Esophagus squamous epithelium (tissue), 5 donors: ENCODE measurements at regions not wholly inside any gene's neighbourhood (a gene's known extent, or its start where the extent isn't known, plus 50 kb on each side); places are given as distances from the start of the nearest gene placed in this dataset.

ENCODE experiments used
- DNase-seq: peaks from one replicate; lab custom pipeline; 2025; lab: John Stamatoyannopoulos, UW
- H3K27ac ChIP-seq, 4 donors: fragments of 200-600 bp; sonication (generic); one replicate each; pipeline ENCODE4 v1.5.1; 2016 to 2019; ENCODE audit warnings: mild to moderate bottlenecking in 1 of 4
- H3K27me3 ChIP-seq, 4 donors: fragments of 200-600 bp; sonication (generic); 1 replicate in 3 of 4; 2 replicates in 1 of 4; pipeline versions ENCODE4 v1.5.1 to v1.6.0; 2017 to 2021; ENCODE audit warnings: antibody characterized with exemption in 1 of 4
- H3K36me3 ChIP-seq, 3 donors: fragments of 200-600 bp; sonication (generic); one replicate each; pipeline ENCODE4 v1.5.1; 2016 to 2019
- H3K4me1 ChIP-seq, 3 donors: fragments of 200-600 bp; sonication (generic); one replicate each; pipeline ENCODE4 v1.5.1; 2017 to 2019
- H3K4me3 ChIP-seq, 4 donors: fragments of 200-600 bp; sonication (generic); 1 replicate in 3 of 4; 2 replicates in 1 of 4; pipeline ENCODE4 v1.5.1; 2016 to 2019; ENCODE audit warnings: mild to moderate bottlenecking in 2 of 4, moderate library complexity in 1 of 4
- H3K9me3 ChIP-seq, 3 donors: fragments of 200-600 bp; sonication (generic); one replicate each; pipeline ENCODE4 v1.5.1; 2016 to 2019
- POLR2A ChIP-seq, 4 donors: fragments of 450-650 bp; IDR thresholded peaks; one replicate each; pipeline ENCODE4 v1.6.1; 2017; ENCODE audit warnings: antibody characterized with exemption in 4 of 4, mild to moderate bottlenecking in 4 of 4, moderate library complexity in 3 of 4
- WGBS, 2 donors: methylation state at CpG; one replicate each; pipeline ENCODE4 v1.1.5; 2018; 5-methylcytosine and 5-hydroxymethylcytosine counted together
- intact Hi-C: fragments of 100-400 bp; cut with DNase I; formaldehyde crosslinking; loops from one replicate; pipeline ENCODE4 v1.15.0; 2022
- TF ChIP-seq, protein P1 (sequence below), 6 experiments: fragments of 450-650 bp in 4 of 6; fragments of 200-600 bp in 2 of 6; sonication (generic) in 2 of 6; IDR thresholded peaks; one replicate each; pipeline ENCODE4 v1.5.1; 2016 to 2019; ENCODE audit warnings: antibody characterized with exemption in 6 of 6, mild to moderate bottlenecking in 4 of 6, moderate library complexity in 4 of 6
- donor health status: DM: yes; HTN: yes; CAD: no.

DNA sequence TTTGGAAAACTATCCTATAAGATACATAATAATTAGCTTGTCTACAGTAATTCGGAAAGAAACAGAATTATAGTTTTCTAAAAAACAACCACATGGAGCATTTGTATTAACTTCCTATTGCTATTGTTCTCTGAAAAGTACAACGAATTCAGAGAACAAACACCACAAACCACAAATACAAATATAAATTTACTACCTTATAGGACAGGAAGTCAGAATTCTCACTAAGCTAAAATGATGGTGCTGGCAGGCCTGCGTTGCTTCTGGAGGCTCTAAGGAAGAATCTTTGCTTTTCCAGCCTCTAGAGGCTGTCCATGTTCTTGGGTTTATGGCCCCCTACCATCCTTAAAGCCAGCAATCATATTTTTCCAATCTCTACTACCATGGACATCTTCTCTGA is 173.6 kb upstream of the TCF21 start:
- no peak for DNase-seq
- Histone ChIP-seq H3K4me1 (no peaks in the 10 kb centered on the region), H3K36me3 (no peaks in the 10 kb centered on the region), H3K27me3 (no peaks in the 10 kb centered on the region), H3K27ac (no peak overlapping the region), H3K4me3 (no peak overlapping the region), H3K9me3 (no peaks in the 10 kb centered on the region)
- intact Hi-C loops, result no loop called here
- TF ChIP-seq POLR2A (IDR thresholded peaks at IDR 0.05), result no peak
- TF ChIP-seq, protein P1, sequence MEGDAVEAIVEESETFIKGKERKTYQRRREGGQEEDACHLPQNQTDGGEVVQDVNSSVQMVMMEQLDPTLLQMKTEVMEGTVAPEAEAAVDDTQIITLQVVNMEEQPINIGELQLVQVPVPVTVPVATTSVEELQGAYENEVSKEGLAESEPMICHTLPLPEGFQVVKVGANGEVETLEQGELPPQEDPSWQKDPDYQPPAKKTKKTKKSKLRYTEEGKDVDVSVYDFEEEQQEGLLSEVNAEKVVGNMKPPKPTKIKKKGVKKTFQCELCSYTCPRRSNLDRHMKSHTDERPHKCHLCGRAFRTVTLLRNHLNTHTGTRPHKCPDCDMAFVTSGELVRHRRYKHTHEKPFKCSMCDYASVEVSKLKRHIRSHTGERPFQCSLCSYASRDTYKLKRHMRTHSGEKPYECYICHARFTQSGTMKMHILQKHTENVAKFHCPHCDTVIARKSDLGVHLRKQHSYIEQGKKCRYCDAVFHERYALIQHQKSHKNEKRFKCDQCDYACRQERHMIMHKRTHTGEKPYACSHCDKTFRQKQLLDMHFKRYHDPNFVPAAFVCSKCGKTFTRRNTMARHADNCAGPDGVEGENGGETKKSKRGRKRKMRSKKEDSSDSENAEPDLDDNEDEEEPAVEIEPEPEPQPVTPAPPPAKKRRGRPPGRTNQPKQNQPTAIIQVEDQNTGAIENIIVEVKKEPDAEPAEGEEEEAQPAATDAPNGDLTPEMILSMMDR (IDR thresholded peaks at IDR 0.05), result no peak
- 61 to 62% methylated on average over 3 of the region's 3 CpGs for WGBS, 2 donors

DNA sequence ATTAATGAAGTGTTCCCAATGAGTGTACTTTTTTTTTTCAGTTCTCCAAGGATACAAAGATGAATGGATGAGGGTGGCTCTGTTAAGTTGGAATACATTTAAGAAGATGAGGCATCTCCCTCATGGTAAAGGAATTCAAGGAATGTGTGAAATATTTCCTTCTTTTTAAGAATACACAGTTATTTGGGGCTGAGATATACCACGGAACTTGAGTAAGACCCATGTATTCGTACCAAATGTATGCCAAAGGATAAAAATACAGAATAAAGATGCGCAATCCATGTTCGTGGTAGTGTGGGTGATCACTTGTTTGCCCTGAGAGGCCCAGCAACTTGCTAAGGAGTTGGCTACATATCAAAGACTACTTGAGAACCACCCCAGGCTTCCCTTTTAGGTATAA is 164.2 kb upstream of the TCF21 start:
- Histone ChIP-seq H3K36me3 (no peaks in the 10 kb centered on the region), H3K9me3 (peaks cover 0 to 11% (median 0%) of the 10 kb centered on the region in 3 donors), H3K4me3 (no peak overlapping the region), H3K27me3 (no peaks in the 10 kb centered on the region), H3K27ac (no peak overlapping the region), H3K4me1 (no peaks in the 10 kb centered on the region)
- no peak for TF ChIP-seq POLR2A (IDR thresholded peaks at IDR 0.05)
- TF ChIP-seq, protein P1 (IDR thresholded peaks at IDR 0.05), result no peak
- intact Hi-C loops, result no loop called here
- DNase-seq, result no peak
- WGBS, 2 donors, result 74 to 77% methylated on average over 4 of the region's 4 CpGs

DNA sequence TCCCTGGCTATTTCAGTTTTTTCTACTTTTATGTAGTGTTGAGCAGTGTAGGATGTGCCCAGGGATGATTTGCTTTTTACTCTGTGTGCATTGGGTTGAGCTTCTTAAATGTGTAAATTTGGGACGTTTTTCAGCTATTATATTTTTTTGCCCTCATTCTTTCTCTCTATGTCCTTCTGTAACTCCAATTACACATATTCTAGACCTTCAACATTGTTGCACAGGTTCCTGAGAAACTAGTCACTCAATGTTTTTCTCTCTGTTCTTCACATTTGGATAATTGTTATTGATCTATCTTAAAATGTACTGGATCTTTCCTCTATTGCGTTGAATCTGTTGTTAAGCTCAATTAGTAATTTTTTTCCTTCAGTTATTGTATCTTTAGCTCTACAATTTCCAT is 162.7 kb upstream of the TCF21 start:
- no peak for TF ChIP-seq POLR2A (IDR thresholded peaks at IDR 0.05)
- TF ChIP-seq, protein P1 (IDR thresholded peaks at IDR 0.05), result no peak
- intact Hi-C loops, result no loop called here
- peaks cover 0 to 11% (median 0%) of the 10 kb centered on the region in 3 donors for H3K9me3 ChIP-seq
- no peak for DNase-seq
- H3K4me1 ChIP-seq, result no peaks in the 10 kb centered on the region
- no peak overlapping the region for H3K27ac ChIP-seq
- WGBS, 2 donors, result 59 to 75% methylated on average over 2 of the region's 2 CpGs
- no peak overlapping the region for H3K4me3 ChIP-seq
- no peaks in the 10 kb centered on the region for H3K36me3 ChIP-seq
- H3K27me3 ChIP-seq, result no peaks in the 10 kb centered on the region

DNA sequence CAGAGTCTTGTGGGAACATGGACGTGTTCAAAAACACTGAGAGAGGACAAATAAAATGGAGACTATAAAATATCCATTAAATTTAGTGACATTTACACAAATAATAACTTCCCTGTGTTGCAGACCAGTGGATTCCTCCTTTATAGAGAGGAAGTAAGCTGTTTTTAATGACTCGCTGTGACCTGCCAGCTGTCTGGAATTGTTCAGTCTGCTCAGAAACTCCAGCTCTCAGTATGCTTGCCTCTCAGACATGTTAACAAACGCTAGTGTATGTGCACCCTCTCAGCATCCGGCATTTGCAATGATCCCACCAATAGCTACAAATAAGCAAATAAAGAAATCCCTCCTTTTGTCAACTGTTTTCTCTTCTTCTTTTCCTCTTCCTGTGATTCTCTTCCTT is 158.0 kb upstream of the TCF21 start:
- WGBS, 2 donors, result 30 to 38% methylated on average over 4 of the region's 4 CpGs
- intact Hi-C loops, result no loop called here
- H3K27ac ChIP-seq, result no peak overlapping the region

DNA sequence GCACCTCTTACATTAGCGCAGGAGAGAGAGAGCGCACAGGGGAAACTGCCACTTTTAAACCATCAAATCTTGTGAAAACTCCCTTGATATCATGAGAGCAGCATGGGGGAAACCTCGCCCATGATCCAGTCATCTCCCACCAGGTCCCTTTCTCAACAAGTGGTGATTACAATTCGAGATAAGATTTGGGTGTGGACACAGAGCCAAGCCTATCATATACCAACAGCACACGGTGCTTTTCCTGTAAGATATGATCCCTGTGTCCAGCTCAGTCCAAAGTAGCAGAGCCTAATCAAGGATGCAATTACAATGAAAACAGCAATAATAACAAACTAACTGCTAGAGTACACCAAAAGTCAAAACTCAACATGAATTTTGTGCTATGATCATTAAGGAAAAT is 148.7 kb upstream of the TCF21 start:
- Histone ChIP-seq H3K4me1 (peaks cover 0 to 5% (median 4%) of the 10 kb centered on the region in 3 donors), H3K27ac (no peak overlapping the region), H3K4me3 (no peak overlapping the region), H3K27me3 (no peaks in the 10 kb centered on the region), H3K9me3 (no peaks in the 10 kb centered on the region), H3K36me3 (no peaks in the 10 kb centered on the region)
- intact Hi-C loops, result no loop called here
- DNase-seq, result no peak
- no peak for TF ChIP-seq POLR2A (IDR thresholded peaks at IDR 0.05)
- TF ChIP-seq, protein P1 (IDR thresholded peaks at IDR 0.05), result no peak
- WGBS, 2 donors, result 67 to 69% methylated on average over 5 of the region's 5 CpGs

More for the DNA sequence above, 158.0 kb upstream of the TCF21 start:
- no peak for TF ChIP-seq POLR2A (IDR thresholded peaks at IDR 0.05)
- TF ChIP-seq, protein P1 (IDR thresholded peaks at IDR 0.05), result no peak
- DNase-seq, result no peak
- Histone ChIP-seq H3K9me3 (peaks cover 0 to 16% (median 5%) of the 10 kb centered on the region in 3 donors), H3K36me3 (no peaks in the 10 kb centered on the region), H3K4me1 (no peaks in the 10 kb centered on the region), H3K27me3 (no peaks in the 10 kb centered on the region), H3K4me3 (no peak overlapping the region)
